GM21528 (cell line): ENCODE measurements at regions not wholly inside any gene's neighbourhood (a gene's known extent, or its start where the extent isn't known, plus 50 kb on each side); places are given as distances from the start of the nearest gene placed in this dataset.
"Not testable (repeated sequence)": the region's sequence is repeated elsewhere in the genome, so short reads cannot be mapped to it uniquely, and the experiment has no call there.

Experiments
- ATAC-seq: cut with Tn5 transposase; IDR thresholded peaks from one replicate; pipeline ENCODE4 v1.9.1; 2021; ENCODE audit warnings: mild to moderate bottlenecking, moderate library complexity; ENCODE audit not compliant: unreplicated experiment, low FRiP score

- no peak for ATAC-seq
Measured at GRCh38 chr9:85114799-85115198, 445.3 kb downstream of the NTRK2 start.

GRCh38 chr9:85112933-85113418 lies 443.4 kb downstream of the NTRK2 start:
- no peak for ATAC-seq

GRCh38 chr9:85112391-85112790 lies 442.9 kb downstream of the NTRK2 start:
- no peak for ATAC-seq

GRCh38 chr9:85108746-85109145 lies 439.2 kb downstream of the NTRK2 start:
- no peak for ATAC-seq

GRCh38 chr9:85108229-85108628 lies 438.7 kb downstream of the NTRK2 start:
- ATAC-seq, result no peak

- ATAC-seq, result no peak
Measured at GRCh38 chr9:85089188-85089969, 419.9 kb downstream of the NTRK2 start.

GRCh38 chr9:85081963-85082362 lies 412.4 kb downstream of the NTRK2 start:
- ATAC-seq, result no peak

- no peak for ATAC-seq
Measured at GRCh38 chr9:85079349-85079748, 409.8 kb downstream of the NTRK2 start.

GRCh38 chr9:85077944-85078343 lies 408.4 kb downstream of the NTRK2 start:
- ATAC-seq, result no peak

GRCh38 chr9:85077146-85077545 lies 407.6 kb downstream of the NTRK2 start:
- not testable (repeated sequence) for ATAC-seq
